ENCODE measurements at regions not wholly inside any gene's neighbourhood (a gene's known extent, or its start where the extent isn't known, plus 50 kb on each side); places are given as distances from the start of the nearest gene placed in this dataset.

- TF ChIP-seq, protein P1, sequence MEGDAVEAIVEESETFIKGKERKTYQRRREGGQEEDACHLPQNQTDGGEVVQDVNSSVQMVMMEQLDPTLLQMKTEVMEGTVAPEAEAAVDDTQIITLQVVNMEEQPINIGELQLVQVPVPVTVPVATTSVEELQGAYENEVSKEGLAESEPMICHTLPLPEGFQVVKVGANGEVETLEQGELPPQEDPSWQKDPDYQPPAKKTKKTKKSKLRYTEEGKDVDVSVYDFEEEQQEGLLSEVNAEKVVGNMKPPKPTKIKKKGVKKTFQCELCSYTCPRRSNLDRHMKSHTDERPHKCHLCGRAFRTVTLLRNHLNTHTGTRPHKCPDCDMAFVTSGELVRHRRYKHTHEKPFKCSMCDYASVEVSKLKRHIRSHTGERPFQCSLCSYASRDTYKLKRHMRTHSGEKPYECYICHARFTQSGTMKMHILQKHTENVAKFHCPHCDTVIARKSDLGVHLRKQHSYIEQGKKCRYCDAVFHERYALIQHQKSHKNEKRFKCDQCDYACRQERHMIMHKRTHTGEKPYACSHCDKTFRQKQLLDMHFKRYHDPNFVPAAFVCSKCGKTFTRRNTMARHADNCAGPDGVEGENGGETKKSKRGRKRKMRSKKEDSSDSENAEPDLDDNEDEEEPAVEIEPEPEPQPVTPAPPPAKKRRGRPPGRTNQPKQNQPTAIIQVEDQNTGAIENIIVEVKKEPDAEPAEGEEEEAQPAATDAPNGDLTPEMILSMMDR (IDR thresholded peaks at IDR 0.05) = no peak
- TF ChIP-seq POLR2AphosphoS5 (IDR thresholded peaks at IDR 0.05; ENCODE audit: low read depth, low read length) (no peak), TCF7L2 (IDR thresholded peaks at IDR 0.05; ENCODE audit: low read depth, low read length) (no peak), SIN3A (IDR thresholded peaks at IDR 0.05; ENCODE audit: borderline replicate concordance, insufficient read depth, low read depth, low read length) (no peak)
- TF ChIP-seq, protein P2, sequence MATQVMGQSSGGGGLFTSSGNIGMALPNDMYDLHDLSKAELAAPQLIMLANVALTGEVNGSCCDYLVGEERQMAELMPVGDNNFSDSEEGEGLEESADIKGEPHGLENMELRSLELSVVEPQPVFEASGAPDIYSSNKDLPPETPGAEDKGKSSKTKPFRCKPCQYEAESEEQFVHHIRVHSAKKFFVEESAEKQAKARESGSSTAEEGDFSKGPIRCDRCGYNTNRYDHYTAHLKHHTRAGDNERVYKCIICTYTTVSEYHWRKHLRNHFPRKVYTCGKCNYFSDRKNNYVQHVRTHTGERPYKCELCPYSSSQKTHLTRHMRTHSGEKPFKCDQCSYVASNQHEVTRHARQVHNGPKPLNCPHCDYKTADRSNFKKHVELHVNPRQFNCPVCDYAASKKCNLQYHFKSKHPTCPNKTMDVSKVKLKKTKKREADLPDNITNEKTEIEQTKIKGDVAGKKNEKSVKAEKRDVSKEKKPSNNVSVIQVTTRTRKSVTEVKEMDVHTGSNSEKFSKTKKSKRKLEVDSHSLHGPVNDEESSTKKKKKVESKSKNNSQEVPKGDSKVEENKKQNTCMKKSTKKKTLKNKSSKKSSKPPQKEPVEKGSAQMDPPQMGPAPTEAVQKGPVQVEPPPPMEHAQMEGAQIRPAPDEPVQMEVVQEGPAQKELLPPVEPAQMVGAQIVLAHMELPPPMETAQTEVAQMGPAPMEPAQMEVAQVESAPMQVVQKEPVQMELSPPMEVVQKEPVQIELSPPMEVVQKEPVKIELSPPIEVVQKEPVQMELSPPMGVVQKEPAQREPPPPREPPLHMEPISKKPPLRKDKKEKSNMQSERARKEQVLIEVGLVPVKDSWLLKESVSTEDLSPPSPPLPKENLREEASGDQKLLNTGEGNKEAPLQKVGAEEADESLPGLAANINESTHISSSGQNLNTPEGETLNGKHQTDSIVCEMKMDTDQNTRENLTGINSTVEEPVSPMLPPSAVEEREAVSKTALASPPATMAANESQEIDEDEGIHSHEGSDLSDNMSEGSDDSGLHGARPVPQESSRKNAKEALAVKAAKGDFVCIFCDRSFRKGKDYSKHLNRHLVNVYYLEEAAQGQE (IDR thresholded peaks at IDR 0.05; ENCODE audit: insufficient read depth in 1 of 2, low read depth in 2 of 2, low read length in 1 of 2) = no peak
Measured at GRCh38 chr14:85142982-85143381, 387.0 kb upstream of the FLRT2 start.
